Loucy (cell line): ENCODE measurements at regions not wholly inside any gene's neighbourhood (a gene's known extent, or its start where the extent isn't known, plus 50 kb on each side); places are given as distances from the start of the nearest gene placed in this dataset.

Source experiments
- H2AFZ ChIP-seq: fragments of 200-600 bp; sonication (generic); 2 replicates; pipeline ENCODE4 v1.6.0; 2016; ENCODE audit warnings: antibody characterized with exemption, mild to moderate bottlenecking, low read length, moderate library complexity
- H3F3A ChIP-seq: fragments of 200-600 bp; 2 replicates; pipeline ENCODE4 v1.6.0; 2016; ENCODE audit warnings: antibody characterized with exemption, low read depth, mild to moderate bottlenecking
- H3K27me3 ChIP-seq: fragments of 200-600 bp; sonication (generic); 2 replicates; pipeline ENCODE4 v1.6.1; 2014; ENCODE audit warnings: low read length, mild to moderate bottlenecking; ENCODE audit not compliant: insufficient read depth, poor library complexity, severe bottlenecking
- H3K36me3 ChIP-seq: fragments of 200-600 bp; sonication (generic); 2 replicates; pipeline ENCODE4 v1.6.1; 2016; ENCODE audit warnings: low read length; ENCODE audit not compliant: insufficient read depth
- H3K4me1 ChIP-seq: fragments of 200-600 bp; sonication (generic); 2 replicates; pipeline ENCODE4 v1.5.1; 2014; ENCODE audit warnings: low read length, mild to moderate bottlenecking; ENCODE audit not compliant: insufficient read depth, poor library complexity, severe bottlenecking
- H3K4me2 ChIP-seq: fragments of 200-600 bp; sonication (generic); 2 replicates; pipeline ENCODE4 v1.6.0; 2014; ENCODE audit warnings: antibody characterized with exemption, low read length, low read depth, mild to moderate bottlenecking; ENCODE audit not compliant: poor library complexity, severe bottlenecking
- H3K4me3 ChIP-seq: fragments of 200-600 bp; sonication (generic); 2 replicates; pipeline ENCODE4 v1.5.1; 2014; ENCODE audit warnings: low read length, mild to moderate bottlenecking, mixed read lengths; ENCODE audit not compliant: poor library complexity, severe bottlenecking
- H3K79me2 ChIP-seq: fragments of 200-600 bp; sonication (generic); 2 replicates; pipeline ENCODE4 v1.6.1; 2014; ENCODE audit warnings: low read length; ENCODE audit not compliant: insufficient read depth
- H3K9ac ChIP-seq: fragments of 200-600 bp; sonication (generic); 2 replicates; pipeline ENCODE4 v1.6.0; 2014; ENCODE audit warnings: mild to moderate bottlenecking, low read depth, low read length, moderate library complexity; ENCODE audit not compliant: poor library complexity, severe bottlenecking
- H3K9me2 ChIP-seq: fragments of 200-600 bp; sonication (generic); replicated peaks from 2 replicates; pipeline ENCODE4 v1.6.1; 2016; ENCODE audit warnings: low read depth, low read length, mixed read lengths
- H3K9me3 ChIP-seq: fragments of 200-600 bp; sonication (generic); 2 replicates; pipeline ENCODE4 v1.6.1; 2014; ENCODE audit warnings: mild to moderate bottlenecking, antibody characterized with exemption, low read length, low read depth; ENCODE audit not compliant: insufficient read depth
- H4K20me1 ChIP-seq: fragments of 200-600 bp; sonication (generic); 2 replicates; pipeline ENCODE4 v1.6.0; 2014; ENCODE audit warnings: antibody characterized with exemption, low read length, mild to moderate bottlenecking; ENCODE audit not compliant: insufficient read depth, poor library complexity, severe bottlenecking
- CTCF ChIP-seq: fragments of 200-600 bp; sonication (generic); conservative IDR thresholded peaks from 2 replicates; pipeline ENCODE4 v1.5.1; 2014; ENCODE audit warnings: mild to moderate bottlenecking, antibody characterized with exemption, low read length
- EZH2phosphoT487 ChIP-seq: fragments of 200-600 bp; IDR thresholded peaks from 2 replicates; pipeline ENCODE4 v1.6.1; 2018; ENCODE audit warnings: antibody characterized with exemption, mild to moderate bottlenecking, moderate library complexity, borderline replicate concordance

GRCh38 chr7:80385508-80385907 is 126.4 kb downstream of the GNAT3 start:
- Histone ChIP-seq H2AFZ (peak overlapping the region; percentile 51; the same call in 1 of the 2 replicates), H3K4me1 (no peaks in the 10 kb centered on the region), H3K27me3 (no peaks in the 10 kb centered on the region), H3K9me3 (no peaks in the 10 kb centered on the region), H3F3A (no peaks in the 10 kb centered on the region), H3K36me3 (no peaks in the 10 kb centered on the region), H3K4me2 (no peak overlapping the region), H3K4me3 (no peak overlapping the region), H3K9ac (no peak overlapping the region), H3K9me2 (no peaks in the 10 kb centered on the region), H4K20me1 (no peaks in the 10 kb centered on the region), H3K79me2 (no peaks in the 10 kb centered on the region)
- no peak for TF ChIP-seq CTCF
- TF ChIP-seq EZH2phosphoT487 = no peak

GRCh38 chr7:80380957-80381356 is 130.9 kb downstream of the GNAT3 start:
- Histone ChIP-seq H3K4me2 (no peak overlapping the region), H3K79me2 (no peaks in the 10 kb centered on the region), H3K9me2 (no peaks in the 10 kb centered on the region), H3K9ac (no peak overlapping the region), H4K20me1 (no peaks in the 10 kb centered on the region), H3K4me3 (no peak overlapping the region), H3K27me3 (no peaks in the 10 kb centered on the region), H2AFZ (no peak overlapping the region), H3K4me1 (no peaks in the 10 kb centered on the region), H3F3A (no peaks in the 10 kb centered on the region), H3K36me3 (no peaks in the 10 kb centered on the region), H3K9me3 (no peaks in the 10 kb centered on the region)
- TF ChIP-seq CTCF = no peak
- TF ChIP-seq EZH2phosphoT487 = no peak

- no peak overlapping the region for H3K4me2 ChIP-seq
- H2AFZ ChIP-seq = no peak overlapping the region
- no peaks in the 10 kb centered on the region for H3K79me2 ChIP-seq
- H3K9me2 ChIP-seq = no peaks in the 10 kb centered on the region
- no peaks in the 10 kb centered on the region for H3K27me3 ChIP-seq
- H4K20me1 ChIP-seq = no peaks in the 10 kb centered on the region
- no peaks in the 10 kb centered on the region for H3K4me1 ChIP-seq
- H3K9me3 ChIP-seq = no peaks in the 10 kb centered on the region
- no peak overlapping the region for H3K4me3 ChIP-seq
- H3F3A ChIP-seq = no peaks in the 10 kb centered on the region
- TF ChIP-seq EZH2phosphoT487 = no peak
- TF ChIP-seq CTCF = no peak
- H3K36me3 ChIP-seq = no peaks in the 10 kb centered on the region
- no peak overlapping the region for H3K9ac ChIP-seq
These were observed 132.6 kb downstream of the GNAT3 start for GRCh38 chr7:80379034-80379982.
